Mucosa of rectum (tissue), 2 donors: ENCODE measurements at regions not wholly inside any gene's neighbourhood (a gene's known extent, or its start where the extent isn't known, plus 50 kb on each side); places are given as distances from the start of the nearest gene placed in this dataset.

Experiments
- H3K27ac ChIP-seq, 2 donors: one replicate each; pipeline ENCODE4 v1.7.0; 2013; ENCODE audit warnings: inconsistent platforms in 2 of 2, low read depth in 2 of 2, low read length in 2 of 2
- H3K27me3 ChIP-seq, 2 donors: one replicate each; pipeline ENCODE4 v1.7.0; 2013; ENCODE audit warnings: low read length in 2 of 2; ENCODE audit not compliant: control insufficient read depth in 2 of 2, insufficient read depth in 2 of 2
- H3K36me3 ChIP-seq, 2 donors: one replicate each; pipeline ENCODE4 v1.7.0; 2013; ENCODE audit warnings: low read length in 2 of 2; ENCODE audit not compliant: control insufficient read depth in 2 of 2, insufficient read depth in 2 of 2
- H3K4me1 ChIP-seq, 2 donors: one replicate each; pipeline ENCODE4 v1.7.0; 2013; ENCODE audit warnings: low read length in 2 of 2, mild to moderate bottlenecking in 1 of 2; ENCODE audit not compliant: control insufficient read depth in 2 of 2, insufficient read depth in 2 of 2
- H3K4me3 ChIP-seq, 2 donors: one replicate each; pipeline ENCODE4 v1.7.0; 2013; ENCODE audit warnings: low read length in 2 of 2
- H3K9ac ChIP-seq, 2 donors: one replicate each; pipeline ENCODE4 v1.7.0; 2013; ENCODE audit warnings: low read length in 2 of 2, low read depth in 1 of 2, mild to moderate bottlenecking in 1 of 2
- H3K9me3 ChIP-seq, 2 donors: one replicate each; pipeline ENCODE4 v1.7.0; 2013; ENCODE audit warnings: low read length in 2 of 2; ENCODE audit not compliant: control insufficient read depth in 2 of 2
- donor health status: healthy.
- donor health status: Normal muscosa, but diverticular disease.

DNA sequence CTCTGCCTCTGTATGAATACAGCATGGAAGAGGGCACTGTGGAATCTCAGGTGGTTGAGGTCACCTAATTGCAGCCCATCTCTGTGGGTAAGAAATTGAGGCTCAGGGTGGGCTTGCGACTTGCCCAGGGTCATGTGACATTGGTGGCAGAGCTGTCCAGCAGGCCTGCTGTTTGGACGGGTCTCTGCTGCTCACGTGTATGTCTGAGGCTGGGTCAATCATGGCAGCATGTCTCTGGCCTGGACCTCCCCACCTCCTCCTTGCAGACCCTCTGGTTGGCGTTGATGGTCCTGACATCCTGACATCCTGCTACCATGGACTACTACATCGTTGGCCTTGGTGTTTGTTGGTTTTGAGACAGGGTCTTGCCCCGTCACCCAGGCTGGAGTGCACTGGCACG, 64.3 kb upstream of the HPCAL1 start:
- Histone ChIP-seq H3K9ac (no peak overlapping the region), H3K27ac (no peak overlapping the region), H3K4me1 (peaks cover 4 to 5% of the 10 kb centered on the region in 2 donors), H3K27me3 (no peaks in the 10 kb centered on the region), H3K36me3 (no peaks in the 10 kb centered on the region), H3K9me3 (no peaks in the 10 kb centered on the region), H3K4me3 (no peak overlapping the region)

DNA sequence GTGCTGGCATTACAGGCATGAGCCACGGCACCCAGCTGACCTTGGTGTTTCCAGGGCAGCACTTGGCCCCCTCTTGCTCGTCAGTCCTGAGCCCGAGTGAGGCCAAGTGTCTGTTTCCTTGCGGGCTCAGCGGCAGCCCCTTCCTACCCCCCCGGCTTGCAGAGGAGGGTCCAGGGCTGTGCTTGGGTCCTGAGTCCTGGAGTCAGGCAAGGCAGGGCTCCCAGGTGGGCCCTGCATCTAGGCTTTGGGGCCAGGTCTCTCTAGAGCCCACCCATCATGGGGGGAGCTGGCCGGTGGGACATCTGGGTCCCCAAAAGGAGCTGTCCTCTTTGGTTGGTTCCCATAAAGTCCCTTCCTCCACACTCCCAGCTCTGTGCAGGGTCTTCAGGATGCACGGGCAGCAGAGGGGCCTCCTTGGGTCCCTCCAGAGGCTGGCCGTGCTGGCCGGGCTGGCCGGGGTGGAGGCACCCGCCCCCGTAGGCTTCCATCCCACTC, 63.7 kb upstream of the HPCAL1 start:
- H3K9me3 ChIP-seq, result no peaks in the 10 kb centered on the region
- H3K9ac ChIP-seq, result no peak overlapping the region
- H3K4me1 ChIP-seq, result peaks cover 4 to 5% of the 10 kb centered on the region in 2 donors
- H3K27me3 ChIP-seq, result no peaks in the 10 kb centered on the region
- H3K36me3 ChIP-seq, result no peaks in the 10 kb centered on the region
- no peak overlapping the region for H3K27ac ChIP-seq
- H3K4me3 ChIP-seq, result no peak overlapping the region

DNA sequence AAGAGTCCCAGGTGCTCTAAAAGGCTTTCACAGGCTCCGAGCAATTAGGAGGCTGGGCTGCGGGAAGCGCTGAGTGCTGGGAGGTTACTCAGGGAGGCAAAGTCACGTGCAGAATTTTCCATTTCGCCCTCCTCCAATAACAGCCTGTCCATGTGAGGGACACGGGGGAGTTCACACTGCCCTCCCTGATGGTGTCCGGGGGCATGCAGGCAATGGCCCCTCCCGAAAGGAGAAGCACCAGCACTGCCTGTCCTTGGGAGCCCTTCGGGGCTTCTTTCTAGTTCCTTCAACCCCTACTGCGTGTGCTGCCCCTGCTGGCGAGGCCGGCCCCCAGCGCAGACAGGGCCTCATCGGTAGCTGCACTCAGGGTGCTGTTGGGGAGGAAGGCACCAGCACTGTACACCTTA, 63.1 kb upstream of the HPCAL1 start:
- Histone ChIP-seq H3K27me3 (no peaks in the 10 kb centered on the region), H3K4me1 (peaks cover 4 to 5% of the 10 kb centered on the region in 2 donors)

DNA sequence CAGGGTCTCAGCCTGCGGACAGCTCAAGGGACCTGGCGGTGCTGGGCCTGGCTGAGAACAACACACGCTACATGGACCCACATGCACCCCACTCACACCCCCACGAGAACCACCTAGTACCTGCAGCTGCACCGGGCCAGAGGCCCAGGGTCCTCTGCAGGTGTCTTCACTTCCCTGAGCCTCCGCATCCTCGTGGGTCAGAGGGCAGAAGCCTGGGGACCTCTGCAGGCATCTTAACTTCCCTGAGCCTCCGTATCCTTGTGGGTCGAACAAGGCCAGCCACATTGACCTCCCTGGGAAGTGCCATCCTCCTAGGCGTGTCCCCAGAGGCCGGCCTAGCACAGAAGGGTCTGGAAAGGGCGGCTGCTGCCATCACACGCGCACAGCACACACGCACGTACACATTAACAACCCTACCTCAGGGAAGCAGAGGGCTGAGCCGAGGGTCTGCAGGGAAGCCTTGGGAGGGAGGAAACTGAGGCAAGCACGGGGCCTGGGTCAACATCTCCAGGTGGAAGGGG, 62.5 kb upstream of the HPCAL1 start:
- no peak overlapping the region for H3K27ac ChIP-seq
- no peaks in the 10 kb centered on the region for H3K27me3 ChIP-seq
- no peak overlapping the region for H3K9ac ChIP-seq
- H3K4me1 ChIP-seq, result peaks cover 2 to 4% of the 10 kb centered on the region in 2 donors
- no peak overlapping the region for H3K4me3 ChIP-seq
- H3K36me3 ChIP-seq, result no peaks in the 10 kb centered on the region
- H3K9me3 ChIP-seq, result no peaks in the 10 kb centered on the region

More for the DNA sequence above, 63.1 kb upstream of the HPCAL1 start:
- Histone ChIP-seq H3K4me3 (no peak overlapping the region), H3K9me3 (no peaks in the 10 kb centered on the region), H3K36me3 (no peaks in the 10 kb centered on the region), H3K27ac (no peak overlapping the region), H3K9ac (no peak overlapping the region)

DNA sequence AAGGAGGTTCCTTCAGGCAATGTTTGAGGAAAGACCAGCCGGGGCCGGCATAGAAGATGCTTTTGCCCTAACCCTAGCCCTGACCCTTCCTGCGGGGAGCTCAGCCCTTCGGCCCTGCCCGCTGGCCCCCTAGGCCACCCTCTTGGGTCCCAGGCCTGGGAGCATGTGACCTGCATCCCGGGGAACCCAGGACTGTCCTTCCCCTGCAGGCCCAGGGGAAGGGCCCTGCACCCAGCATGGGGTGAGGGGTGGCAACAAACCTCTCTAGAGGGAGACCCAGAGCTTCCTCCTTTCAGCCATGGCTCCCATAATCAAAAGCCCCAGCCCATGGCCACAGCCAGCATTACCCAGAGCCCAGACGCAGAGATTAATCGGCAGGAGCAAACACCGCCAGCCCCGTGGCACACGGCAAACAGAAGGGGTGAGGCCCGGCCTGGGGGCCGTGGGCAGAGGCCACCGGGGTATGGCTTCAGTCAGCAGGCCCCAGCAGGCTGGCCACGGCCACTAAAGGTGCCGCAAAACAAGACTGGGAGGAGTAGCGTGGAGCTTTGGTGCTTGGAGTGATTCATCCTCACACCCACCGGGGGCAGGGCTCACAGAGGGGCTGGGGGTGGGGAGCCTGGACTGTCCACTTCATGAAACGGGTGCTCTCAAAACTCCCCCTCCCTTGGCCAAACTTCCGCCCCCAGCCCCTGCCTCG, 61.6 kb upstream of the HPCAL1 start:
- Histone ChIP-seq H3K4me3 (no peak overlapping the region), H3K9ac (no peak overlapping the region), H3K27me3 (no peaks in the 10 kb centered on the region), H3K9me3 (no peaks in the 10 kb centered on the region), H3K4me1 (no peaks in the 10 kb centered on the region), H3K36me3 (no peaks in the 10 kb centered on the region), H3K27ac (no peak overlapping the region)

- H3K4me3 ChIP-seq, result no peak overlapping the region
- H3K9ac ChIP-seq, result no peak overlapping the region
- no peak overlapping the region for H3K27ac ChIP-seq
- H3K27me3 ChIP-seq, result no peaks in the 10 kb centered on the region
- no peaks in the 10 kb centered on the region for H3K36me3 ChIP-seq
- no peaks in the 10 kb centered on the region for H3K9me3 ChIP-seq
- no peaks in the 10 kb centered on the region for H3K4me1 ChIP-seq
These were observed 60.9 kb upstream of the HPCAL1 start for GRCh38 chr2:10241641-10242430.

DNA sequence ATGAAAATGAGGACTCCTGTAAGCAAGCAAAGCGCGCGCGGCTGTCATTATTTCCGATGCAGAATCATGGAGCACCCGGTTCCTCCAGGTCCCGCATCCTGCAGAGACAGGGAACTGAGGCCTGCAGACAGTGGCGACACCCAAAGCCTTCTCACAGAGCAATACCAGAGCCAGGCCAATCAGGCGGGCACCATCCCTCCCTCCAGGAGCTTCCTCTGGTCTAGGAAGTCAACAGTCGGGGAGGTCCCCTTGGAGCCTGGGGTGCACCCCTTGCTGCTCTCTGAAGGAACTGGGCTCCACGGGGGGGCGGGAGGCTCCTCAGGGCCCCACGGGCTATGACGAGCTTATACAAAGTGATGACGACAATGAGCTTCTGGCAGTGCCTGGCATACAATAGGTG, 60.3 kb upstream of the HPCAL1 start:
- H3K9ac ChIP-seq, result no peak overlapping the region
- H3K36me3 ChIP-seq, result no peaks in the 10 kb centered on the region
- no peak overlapping the region for H3K27ac ChIP-seq
- no peaks in the 10 kb centered on the region for H3K9me3 ChIP-seq
- no peaks in the 10 kb centered on the region for H3K4me1 ChIP-seq
- no peak overlapping the region for H3K4me3 ChIP-seq
- no peaks in the 10 kb centered on the region for H3K27me3 ChIP-seq

DNA sequence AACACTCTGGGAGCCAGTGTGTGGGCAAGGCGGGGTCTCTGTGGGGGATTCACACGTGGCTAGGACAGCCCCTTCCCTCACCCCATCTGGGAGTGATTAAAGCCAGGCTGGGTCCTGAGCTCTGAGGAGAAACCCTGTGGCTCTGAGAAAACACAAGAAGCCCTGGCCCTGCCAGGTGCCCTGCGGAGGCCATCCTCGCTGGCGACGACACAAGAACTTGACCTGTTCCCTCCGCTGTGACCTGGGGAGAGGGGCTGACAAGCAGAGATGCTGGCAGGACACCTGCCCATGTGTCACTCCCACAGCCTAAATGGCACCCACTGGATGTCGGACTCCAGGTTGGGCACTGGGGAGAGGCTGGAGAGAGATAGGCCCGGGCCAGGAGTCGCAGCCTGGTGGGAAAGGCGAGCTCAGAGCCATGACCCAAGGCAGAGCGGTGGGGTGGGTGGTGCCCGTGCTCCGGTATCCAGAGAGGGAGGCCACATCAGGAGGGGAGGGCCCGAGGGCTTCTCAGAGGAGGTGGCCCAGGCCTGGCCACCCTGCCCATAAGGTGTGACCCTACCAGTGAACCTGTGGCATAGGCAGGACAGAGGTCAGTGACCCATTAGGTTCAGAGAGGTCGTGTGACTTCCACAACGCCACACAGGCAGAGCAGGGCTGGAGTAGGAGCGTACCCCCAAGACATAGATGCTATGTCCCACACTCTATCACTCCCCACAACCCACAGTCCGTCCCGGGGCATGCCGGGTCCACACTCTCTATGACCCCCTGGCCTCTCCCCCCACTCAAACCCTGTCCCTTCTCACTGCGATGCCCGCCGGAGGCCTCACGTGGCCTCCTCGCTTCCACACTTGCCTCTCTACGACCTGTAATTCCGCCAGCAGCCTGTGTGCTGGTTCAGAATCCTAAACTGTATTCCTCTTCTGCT, 59.4 kb upstream of the HPCAL1 start:
- Histone ChIP-seq H3K27me3 (no peaks in the 10 kb centered on the region), H3K9me3 (no peaks in the 10 kb centered on the region), H3K4me1 (no peaks in the 10 kb centered on the region), H3K4me3 (no peak overlapping the region), H3K9ac (no peak overlapping the region), H3K36me3 (no peaks in the 10 kb centered on the region), H3K27ac (no peak overlapping the region)

GRCh38 chr2:10243926-10244270, 58.8 kb upstream of the HPCAL1 start:
- H3K9me3 ChIP-seq, result no peaks in the 10 kb centered on the region
- H3K27me3 ChIP-seq, result no peaks in the 10 kb centered on the region
- no peaks in the 10 kb centered on the region for H3K36me3 ChIP-seq
- no peak overlapping the region for H3K4me3 ChIP-seq
- H3K9ac ChIP-seq, result no peak overlapping the region
- H3K27ac ChIP-seq, result no peak overlapping the region
- no peaks in the 10 kb centered on the region for H3K4me1 ChIP-seq
